GM18517 (cell line): ENCODE measurements at regions not wholly inside any gene's neighbourhood (a gene's known extent, or its start where the extent isn't known, plus 50 kb on each side); places are given as distances from the start of the nearest gene placed in this dataset.
A peak's percentile ranks its signal among the peaks of the same experiment; 100 is the strongest.

Experiments
- ATAC-seq: cut with Tn5 transposase; IDR thresholded peaks from one replicate; pipeline ENCODE4 v1.9.1; 2021; ENCODE audit warnings: mild to moderate bottlenecking, moderate library complexity; ENCODE audit not compliant: unreplicated experiment

DNA sequence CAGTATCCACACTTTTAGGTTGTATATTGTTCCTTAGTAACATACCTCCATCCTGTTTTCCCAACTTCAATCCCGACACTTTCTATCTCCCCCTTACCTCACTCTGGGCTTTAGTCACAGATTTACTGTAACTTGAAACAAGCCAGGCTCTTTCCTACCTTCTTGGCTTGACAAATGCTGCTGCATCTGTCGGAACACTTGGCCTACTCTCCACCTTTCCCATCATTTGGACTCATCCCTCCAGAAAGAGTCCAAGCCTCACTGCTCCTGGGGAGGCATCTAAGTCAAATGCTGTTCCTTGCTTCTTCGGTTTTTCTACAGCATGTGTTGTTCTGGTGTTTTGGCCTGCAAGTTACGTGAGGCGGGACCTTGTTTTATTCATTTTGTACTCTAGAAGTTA lies 142.4 kb downstream of the DACT1 start:
- ATAC-seq, result no peak

GRCh38 chr14:58780605-58781004 lies 142.8 kb downstream of the DACT1 start:
- ATAC-seq, result no peak

GRCh38 chr14:58782011-58782410 lies 144.2 kb downstream of the DACT1 start:
- no peak for ATAC-seq

- ATAC-seq, result no peak
These were observed 146.2 kb downstream of the DACT1 start for GRCh38 chr14:58783792-58784511.

GRCh38 chr14:58784931-58785330 lies 147.2 kb downstream of the DACT1 start:
- no peak for ATAC-seq

GRCh38 chr14:58785701-58786100 lies 147.9 kb downstream of the DACT1 start:
- ATAC-seq, result no peak

- no peak for ATAC-seq
These were observed 149.8 kb downstream of the DACT1 start for GRCh38 chr14:58787592-58787991.

DNA sequence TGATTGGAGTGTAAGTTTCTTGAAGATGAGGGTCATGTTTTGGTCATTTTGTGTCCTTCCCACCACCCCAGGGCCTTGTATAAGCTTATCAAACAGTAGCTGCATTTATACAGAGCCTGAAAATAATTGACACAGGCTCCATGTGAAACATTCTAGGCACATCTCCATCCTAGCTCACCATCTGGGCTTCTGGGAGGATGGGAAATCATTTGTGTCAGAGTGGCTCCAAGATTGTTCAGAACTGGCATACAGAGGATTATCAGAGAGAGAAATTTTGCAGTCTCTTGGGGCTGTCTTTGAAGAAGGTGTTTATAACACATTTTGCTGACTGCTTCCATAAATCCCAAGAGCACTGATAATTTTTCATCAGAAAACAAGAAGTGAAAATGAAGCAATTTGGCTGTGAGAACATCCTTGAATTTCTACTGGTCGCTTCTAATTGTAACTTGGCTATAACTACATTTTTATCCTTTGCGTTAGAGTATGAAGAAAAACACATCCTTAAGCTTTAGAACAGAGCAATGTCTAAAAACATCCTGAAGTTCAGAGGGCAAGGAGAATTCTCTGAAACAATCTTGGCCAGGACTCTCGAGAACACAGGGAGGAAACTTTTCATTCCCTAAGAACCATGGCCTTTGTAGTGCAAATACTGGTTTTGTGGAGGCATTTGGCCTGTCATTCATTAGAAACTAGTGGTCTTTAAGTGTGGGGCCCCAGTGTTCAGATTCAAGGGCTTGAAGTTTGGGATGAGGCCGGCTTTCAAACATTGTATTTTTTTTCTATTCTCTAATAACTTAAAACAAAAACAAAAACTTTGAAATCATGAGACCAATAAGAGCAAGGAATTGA lies 151.1 kb downstream of the DACT1 start:
- ATAC-seq, result no peak

DNA sequence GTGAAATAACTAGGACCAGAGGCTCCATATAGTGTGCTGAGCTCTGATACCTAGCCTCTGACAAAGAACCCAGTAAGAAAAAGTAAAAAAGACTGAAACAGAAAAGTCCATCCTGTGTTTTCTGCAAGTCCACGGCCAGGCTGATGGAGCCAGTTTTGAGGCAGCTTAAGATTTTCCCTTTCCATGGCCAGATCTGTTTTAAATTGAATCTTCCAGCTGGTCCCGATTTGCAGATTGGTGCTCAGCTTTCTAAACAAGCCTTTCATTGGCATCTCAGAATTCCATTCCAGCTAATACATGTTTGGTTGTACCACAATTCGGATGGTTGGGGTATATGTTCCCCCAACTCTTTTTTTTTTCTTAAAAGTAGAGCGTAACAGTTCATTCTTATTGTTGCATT lies 152.0 kb downstream of the DACT1 start:
- no peak for ATAC-seq

- ATAC-seq, result no peak
These were observed 154.7 kb downstream of the DACT1 start for GRCh38 chr14:58792416-58792815.

DNA sequence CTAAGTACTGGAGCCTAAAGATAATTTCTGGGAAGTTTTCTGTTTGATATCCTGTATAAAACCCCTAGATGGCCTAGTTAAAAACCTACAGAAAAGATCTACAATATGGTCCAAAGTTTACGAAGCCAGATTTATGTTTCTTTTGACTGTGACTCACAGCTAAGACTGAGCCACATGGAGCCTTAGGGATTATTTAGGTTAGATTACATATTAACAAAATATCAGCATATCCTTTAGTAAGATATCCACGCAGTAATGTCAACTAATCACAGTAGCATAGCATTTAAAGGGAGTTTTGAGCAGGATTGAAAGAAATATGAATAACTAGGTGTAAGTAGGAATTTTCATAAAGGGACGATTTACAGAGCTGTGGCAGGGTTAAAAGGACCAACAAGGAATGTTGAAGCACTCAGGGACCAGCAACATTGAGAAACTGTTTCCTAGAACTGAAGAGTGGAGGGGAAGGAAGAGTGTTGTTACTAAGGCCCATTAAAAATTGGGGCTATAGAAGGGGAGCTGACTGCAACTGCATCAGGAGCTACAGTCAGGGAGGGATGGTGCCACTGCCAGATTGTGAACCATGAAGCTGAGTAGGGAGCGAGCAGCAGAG lies 155.5 kb downstream of the DACT1 start:
- no peak for ATAC-seq

DNA sequence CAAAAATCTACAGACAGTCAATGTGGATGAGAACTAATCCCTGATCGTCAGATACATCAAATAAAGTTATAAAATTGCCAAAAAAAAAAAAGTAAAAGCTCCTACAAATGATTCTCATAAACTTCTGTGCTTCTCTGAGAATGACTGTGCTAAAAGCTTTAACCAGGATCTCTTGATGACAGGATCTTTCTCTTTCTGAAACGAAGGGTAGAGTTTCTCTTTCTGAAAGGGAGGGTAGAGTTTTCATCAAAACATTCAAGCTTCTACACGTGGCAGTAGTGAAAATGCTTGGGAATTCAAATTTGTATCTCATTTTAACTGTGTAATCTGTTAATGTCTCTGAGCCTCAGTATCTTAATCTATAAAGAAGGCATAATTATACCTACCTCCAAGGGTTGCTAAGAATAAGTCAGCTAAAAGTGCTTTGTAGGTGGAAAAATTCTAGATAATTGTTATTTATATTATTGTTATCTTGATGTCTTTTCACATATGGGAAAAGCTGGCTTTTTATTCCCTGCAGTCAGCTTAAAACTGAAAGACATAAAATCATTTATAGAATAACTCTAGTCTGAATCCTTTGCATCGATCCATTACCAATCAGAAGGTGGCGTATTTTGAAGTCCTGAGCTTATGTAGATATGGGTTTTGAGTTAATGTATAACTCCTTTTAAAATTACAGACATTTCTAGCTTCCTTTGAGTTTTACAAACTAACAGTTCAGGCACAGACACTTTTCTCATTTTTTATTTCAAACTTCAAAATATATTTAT lies 157.4 kb downstream of the DACT1 start:
- ATAC-seq, result no peak

DNA sequence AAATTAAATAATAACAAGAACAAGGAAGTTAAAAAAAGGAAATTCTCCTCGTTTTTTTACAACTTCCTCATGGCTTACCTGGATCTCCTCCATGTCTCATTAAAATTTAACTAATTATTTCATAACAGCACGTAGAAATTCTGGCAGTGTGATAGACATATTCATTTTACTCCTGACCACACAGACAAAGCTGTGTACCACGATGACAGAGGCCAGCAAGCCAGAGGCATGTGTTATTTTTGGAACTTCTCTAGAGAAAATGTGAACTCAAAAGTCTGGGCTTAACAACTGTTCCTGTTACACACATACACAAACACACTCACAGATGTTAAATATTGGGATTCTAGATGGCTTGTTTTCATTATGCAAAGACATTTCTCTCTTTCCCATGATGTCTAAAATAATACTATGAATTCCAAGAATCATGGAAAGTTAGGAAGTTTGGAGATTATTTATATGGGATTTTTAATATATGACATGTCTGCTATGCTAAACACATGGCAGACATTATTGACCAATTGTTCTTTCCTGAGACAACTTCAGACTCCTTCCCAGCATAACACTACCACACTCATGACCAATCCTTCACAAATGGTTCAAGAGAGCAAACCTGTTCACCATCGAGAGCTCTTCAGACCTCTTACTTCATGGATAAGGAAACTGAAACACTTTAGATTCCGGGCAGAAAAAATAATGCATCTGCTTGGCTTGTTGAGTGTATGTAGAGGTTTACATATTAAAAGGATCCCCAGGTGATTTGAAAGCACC lies 158.7 kb downstream of the DACT1 start:
- ATAC-seq, result no peak

DNA sequence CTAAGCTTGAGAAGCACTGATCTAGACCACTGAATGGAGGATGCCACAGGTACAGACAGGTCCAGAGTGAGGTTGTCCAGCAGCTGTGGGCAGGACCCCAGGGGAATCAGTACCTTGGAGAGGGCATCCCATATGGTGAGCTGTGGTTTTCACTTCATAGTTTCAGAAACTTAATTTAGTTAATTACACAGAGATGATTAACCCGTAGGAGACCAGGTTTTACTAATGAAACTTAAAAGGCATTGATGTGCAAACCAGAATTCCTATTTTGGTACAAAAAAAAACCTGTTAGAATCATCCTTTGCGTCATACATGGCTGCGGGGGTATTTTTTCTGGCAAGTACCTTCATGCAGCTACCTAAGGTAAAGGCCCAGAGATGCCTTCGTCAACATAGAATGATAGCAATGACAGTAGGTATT lies 159.3 kb downstream of the DACT1 start:
- peak; percentile 80 for ATAC-seq

DNA sequence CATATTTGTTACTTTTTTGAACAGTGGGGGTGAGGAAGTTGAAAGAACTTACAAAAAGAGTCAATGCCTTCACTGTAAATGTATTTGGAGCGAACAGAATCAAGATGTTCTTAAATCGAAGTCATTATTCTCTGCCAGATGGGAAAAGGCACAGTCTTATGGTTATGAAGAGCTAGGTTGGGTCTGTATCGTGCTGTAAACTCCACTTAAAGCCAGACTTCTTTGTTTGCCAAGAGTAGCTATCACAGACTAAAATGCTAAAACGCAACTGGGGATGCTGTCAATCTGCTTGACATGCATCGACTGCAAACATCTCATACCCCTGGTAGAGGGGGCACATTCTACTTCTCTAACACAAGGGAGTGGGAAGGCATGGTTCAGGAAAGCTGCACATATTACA lies 160.4 kb downstream of the DACT1 start:
- ATAC-seq, result no peak

DNA sequence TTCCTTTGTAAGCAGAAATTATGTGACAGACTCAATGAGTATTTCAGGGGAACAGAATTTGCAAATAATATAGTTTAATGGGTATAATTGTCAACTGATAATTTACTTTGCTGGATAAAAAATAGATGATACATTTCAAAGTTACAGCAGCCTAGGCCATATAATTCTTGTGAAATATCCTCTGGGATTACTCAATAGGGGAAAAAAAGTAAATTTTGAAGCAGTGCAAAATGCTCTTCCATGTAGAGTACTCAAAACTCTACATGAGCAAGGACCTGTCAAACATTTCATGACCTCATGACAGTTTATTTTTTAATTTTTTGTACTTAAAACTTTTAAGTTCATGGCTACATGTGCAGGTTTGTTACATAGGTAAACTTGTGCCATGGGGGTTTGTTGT lies 163.3 kb downstream of the DACT1 start:
- no peak for ATAC-seq

- ATAC-seq, result no peak
These were observed 167.3 kb downstream of the DACT1 start for GRCh38 chr14:58805057-58805456.

GRCh38 chr14:58805605-58806409 lies 168.0 kb downstream of the DACT1 start:
- ATAC-seq, result no peak

- ATAC-seq, result no peak
These were observed 169.4 kb downstream of the DACT1 start for GRCh38 chr14:58807191-58807590.

GRCh38 chr14:58808828-58809227 lies 171.1 kb downstream of the DACT1 start:
- no peak for ATAC-seq
